Stimulated activated effector memory CD8-positive, alpha-beta T cell treated with anti-CD3 and anti-CD28 coated beads, Interleukin-12 subunit alpha, Interleukin-12 subunit beta, amount 100 ng/mL, for 72 hours (primary cell): ENCODE measurements at regions not wholly inside any gene's neighbourhood (a gene's known extent, or its start where the extent isn't known, plus 50 kb on each side); places are given as distances from the start of the nearest gene placed in this dataset.

ENCODE experiments used
- ATAC-seq: fragments of 150-1000 bp; cut with Tn5 transposase; 2 replicates; pipeline ENCODE4 v1.10.0; 2021
- DNase-seq, 2 donors: peaks; one replicate each; pipeline ENCODE4 v3.0.0; 2021 to 2022; ENCODE audit warnings: low spot score in 2 of 2
- H3K27ac Mint-ChIP-seq: one replicate; pipeline ENCODE4 v1.8.0; 2022; ENCODE audit warnings: mild to moderate bottlenecking, mixed read lengths
- H3K36me3 Mint-ChIP-seq: one replicate; pipeline ENCODE4 v1.8.0; 2022; ENCODE audit warnings: mild to moderate bottlenecking, mixed read lengths
- H3K4me1 Mint-ChIP-seq: one replicate; pipeline ENCODE4 v1.8.0; 2022; ENCODE audit warnings: mixed read lengths
- H3K4me3 Mint-ChIP-seq: one replicate; pipeline ENCODE4 v1.8.0; 2022; ENCODE audit warnings: mild to moderate bottlenecking, mixed read lengths
- H3K9me3 Mint-ChIP-seq: one replicate; pipeline ENCODE4 v1.8.0; 2022; ENCODE audit warnings: mixed read lengths

DNA sequence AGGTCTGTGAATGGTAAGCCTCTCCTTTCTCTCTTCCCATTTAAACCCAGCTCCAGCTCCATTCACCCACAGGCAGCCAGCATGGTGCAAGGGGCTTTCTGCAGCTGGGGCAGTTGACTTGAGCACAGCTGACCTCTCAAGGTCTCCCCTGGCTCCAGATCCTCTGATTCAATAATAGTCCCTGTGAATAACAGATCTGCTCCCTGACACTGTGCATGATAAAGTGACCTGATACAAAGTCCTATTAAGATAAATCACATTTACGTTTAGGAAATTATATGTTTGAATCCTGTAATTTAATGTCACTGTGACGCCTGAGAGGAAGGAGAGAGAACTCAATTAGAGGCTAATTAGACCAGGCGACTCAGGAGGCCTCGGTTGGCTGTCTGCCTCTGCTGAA lies 540.4 kb upstream of the CDH11 start:
- H3K36me3 Mint-ChIP-seq: no peaks in the 10 kb centered on the region
- no peak overlapping the region for H3K4me3 Mint-ChIP-seq
- DNase-seq: no peak
- no peak overlapping the region for H3K27ac Mint-ChIP-seq
- ATAC-seq: no peak
- no peaks in the 10 kb centered on the region for H3K4me1 Mint-ChIP-seq
- H3K9me3 Mint-ChIP-seq: peaks cover 18% of the 10 kb centered on the region

DNA sequence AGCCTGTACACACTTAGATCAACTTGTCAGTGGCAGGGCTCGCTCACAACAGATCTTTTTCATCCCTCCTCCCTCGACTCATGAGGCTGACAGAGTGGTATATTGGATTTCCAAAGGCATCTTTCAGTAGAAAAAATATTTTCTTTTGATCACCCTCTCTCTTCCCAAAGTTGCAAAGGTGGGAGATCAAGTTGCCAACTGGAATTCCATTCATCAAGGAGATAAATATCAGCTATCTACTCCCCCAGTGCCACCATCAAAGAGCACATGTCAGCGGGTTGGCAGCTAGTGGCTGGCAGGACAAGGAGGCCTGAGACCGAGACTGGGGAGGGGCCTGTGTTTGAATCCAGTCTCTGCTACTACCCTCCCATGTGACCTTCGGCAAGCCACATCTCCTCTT lies 539.7 kb upstream of the CDH11 start:
- H3K4me3 Mint-ChIP-seq: no peak overlapping the region
- H3K4me1 Mint-ChIP-seq: no peaks in the 10 kb centered on the region
- peaks cover 18% of the 10 kb centered on the region for H3K9me3 Mint-ChIP-seq
- DNase-seq (no peak), ATAC-seq (no peak)
- no peak overlapping the region for H3K27ac Mint-ChIP-seq
- no peaks in the 10 kb centered on the region for H3K36me3 Mint-ChIP-seq

DNA sequence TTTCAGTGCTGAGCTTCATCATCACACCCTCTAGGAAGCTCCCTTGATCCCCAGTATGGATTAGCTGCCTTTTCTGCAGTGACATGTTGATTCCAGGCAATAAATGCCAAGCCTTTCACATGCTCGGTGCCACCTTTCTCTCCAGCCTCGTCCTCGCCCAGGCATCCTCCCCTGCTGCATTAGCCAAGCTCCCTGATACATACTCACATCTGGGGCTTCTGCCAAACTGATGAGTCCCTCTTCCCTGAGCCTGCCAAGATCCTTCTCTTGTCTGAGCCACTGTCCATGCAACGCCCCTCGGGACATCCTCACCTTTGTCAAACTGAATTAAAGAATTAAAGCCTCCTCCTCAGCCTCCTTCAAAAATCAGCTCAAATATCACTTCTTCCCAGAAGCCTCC lies 538.5 kb upstream of the CDH11 start:
- no peak overlapping the region for H3K27ac Mint-ChIP-seq
- ATAC-seq (no peak), DNase-seq (no peak)
- H3K4me1 Mint-ChIP-seq: no peaks in the 10 kb centered on the region
- H3K36me3 Mint-ChIP-seq: no peaks in the 10 kb centered on the region
- peaks cover 13% of the 10 kb centered on the region for H3K9me3 Mint-ChIP-seq
- no peak overlapping the region for H3K4me3 Mint-ChIP-seq

DNA sequence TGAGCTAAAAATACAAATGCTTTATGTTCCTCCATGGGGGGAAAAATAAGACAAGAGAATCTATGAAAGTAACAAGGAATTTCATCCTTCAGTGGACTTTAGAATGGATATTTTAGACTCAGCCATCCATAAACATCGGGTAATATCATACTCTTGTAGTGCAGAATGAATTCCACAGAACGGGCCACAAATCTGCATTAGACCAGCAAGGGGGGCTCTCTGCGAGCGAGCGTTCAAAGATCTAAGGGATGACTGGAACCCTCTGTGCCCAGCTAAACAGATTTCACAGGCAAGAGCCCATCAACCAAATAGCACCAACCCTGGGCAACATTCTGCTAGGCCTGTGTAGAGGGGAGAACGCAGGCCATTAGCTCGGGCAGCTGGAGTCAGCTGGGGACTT lies 537.9 kb upstream of the CDH11 start:
- ATAC-seq (no peak), DNase-seq (no peak)
- H3K27ac Mint-ChIP-seq: no peak overlapping the region
- no peaks in the 10 kb centered on the region for H3K36me3 Mint-ChIP-seq
- no peaks in the 10 kb centered on the region for H3K4me1 Mint-ChIP-seq
- H3K9me3 Mint-ChIP-seq: peaks cover 17% of the 10 kb centered on the region
- no peak overlapping the region for H3K4me3 Mint-ChIP-seq

DNA sequence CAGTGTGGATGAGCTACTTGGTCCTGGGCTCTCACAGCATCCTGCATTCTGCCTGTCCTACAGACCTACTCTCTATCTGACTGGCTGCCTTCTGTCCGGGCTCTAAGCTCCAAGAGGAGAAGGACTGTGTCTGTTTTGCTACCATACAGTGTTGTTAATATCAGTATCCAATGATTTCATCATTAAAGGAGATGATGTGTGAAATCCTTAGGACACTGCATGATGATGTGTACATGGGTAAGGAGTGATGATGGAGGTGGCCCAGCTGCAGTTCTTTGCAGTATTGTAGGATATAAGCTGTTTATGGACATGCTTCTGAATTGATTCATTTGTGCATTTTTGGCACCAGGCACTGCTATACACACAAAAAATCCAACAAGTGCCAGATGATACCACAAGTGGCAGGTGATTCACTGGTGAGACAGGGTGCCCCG lies 536.9 kb upstream of the CDH11 start:
- no peaks in the 10 kb centered on the region for H3K4me1 Mint-ChIP-seq
- peaks cover 14% of the 10 kb centered on the region for H3K9me3 Mint-ChIP-seq
- H3K4me3 Mint-ChIP-seq: no peak overlapping the region
- DNase-seq (no peak), ATAC-seq (no peak)
- no peaks in the 10 kb centered on the region for H3K36me3 Mint-ChIP-seq
- no peak overlapping the region for H3K27ac Mint-ChIP-seq

DNA sequence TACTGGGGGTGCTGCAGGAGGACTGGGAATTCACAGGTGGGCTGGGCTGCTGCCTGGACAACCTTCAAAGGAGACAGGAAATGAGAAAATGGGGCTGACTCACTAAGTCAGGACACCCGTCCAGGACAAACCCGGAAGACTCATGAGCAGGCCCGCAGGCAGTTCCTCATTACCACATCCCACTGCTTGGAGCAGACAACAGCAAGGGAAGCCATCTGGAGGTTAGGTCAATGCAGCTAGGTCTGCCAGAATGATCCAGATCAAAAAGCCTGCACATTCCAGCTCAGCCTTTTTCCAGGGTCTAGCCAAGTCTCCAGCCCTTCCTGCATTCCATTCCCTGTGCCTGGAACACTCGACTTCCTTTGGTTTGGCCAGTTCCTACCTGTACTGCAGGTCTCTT lies 536.5 kb upstream of the CDH11 start:
- no peak for ATAC-seq
- Mint-ChIP-seq H3K4me1 (no peaks in the 10 kb centered on the region), H3K27ac (no peak overlapping the region), H3K9me3 (peaks cover 10% of the 10 kb centered on the region), H3K4me3 (no peak overlapping the region), H3K36me3 (no peaks in the 10 kb centered on the region)
- no peak for DNase-seq

DNA sequence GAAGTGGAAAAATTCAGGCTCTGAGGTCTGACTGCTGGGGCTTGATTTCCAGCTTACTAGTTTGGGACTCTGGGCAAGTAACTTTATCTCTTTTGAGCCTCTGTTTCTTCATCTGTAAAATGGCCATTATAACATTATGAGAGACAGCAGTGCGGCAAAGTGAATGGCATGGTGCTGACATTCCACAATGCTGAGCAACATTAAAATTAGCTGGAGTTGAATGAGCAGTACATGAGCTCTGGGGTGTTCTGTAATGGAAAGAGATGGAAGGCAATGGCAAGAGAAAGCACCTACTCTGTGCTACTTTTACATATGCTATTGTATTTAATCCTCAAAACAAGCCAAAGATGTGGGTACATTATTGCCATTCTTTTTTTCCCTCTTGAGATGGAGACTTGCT lies 535.7 kb upstream of the CDH11 start:
- no peak overlapping the region for H3K27ac Mint-ChIP-seq
- no peaks in the 10 kb centered on the region for H3K4me1 Mint-ChIP-seq
- DNase-seq (no peak), ATAC-seq (no peak)
- no peak overlapping the region for H3K4me3 Mint-ChIP-seq
- H3K9me3 Mint-ChIP-seq: peaks cover 10% of the 10 kb centered on the region
- H3K36me3 Mint-ChIP-seq: no peaks in the 10 kb centered on the region

DNA sequence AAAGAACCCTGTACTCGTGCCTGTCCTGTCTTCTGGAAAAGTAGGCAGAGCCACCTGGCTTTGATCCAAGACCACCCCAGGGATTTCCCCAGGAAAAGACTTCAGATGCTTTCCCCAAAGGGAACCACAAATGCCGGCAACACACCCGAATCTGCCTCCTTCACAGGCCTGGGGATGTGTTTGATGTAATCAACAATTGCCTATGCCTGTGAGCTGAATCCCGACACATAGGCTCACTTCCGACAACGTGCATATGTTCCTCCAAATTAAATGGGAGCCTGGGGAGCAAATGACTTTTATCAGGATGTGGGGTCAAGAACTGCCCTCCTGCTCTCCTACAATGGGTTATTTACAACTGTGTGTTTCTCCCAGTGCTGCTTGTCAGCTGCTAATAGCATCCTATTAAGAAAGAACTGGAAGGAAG lies 535.2 kb upstream of the CDH11 start:
- Mint-ChIP-seq H3K4me1 (no peaks in the 10 kb centered on the region), H3K36me3 (no peaks in the 10 kb centered on the region), H3K9me3 (peaks cover 6% of the 10 kb centered on the region), H3K27ac (no peak overlapping the region), H3K4me3 (no peak overlapping the region)
- ATAC-seq (no peak), DNase-seq (no peak)

DNA sequence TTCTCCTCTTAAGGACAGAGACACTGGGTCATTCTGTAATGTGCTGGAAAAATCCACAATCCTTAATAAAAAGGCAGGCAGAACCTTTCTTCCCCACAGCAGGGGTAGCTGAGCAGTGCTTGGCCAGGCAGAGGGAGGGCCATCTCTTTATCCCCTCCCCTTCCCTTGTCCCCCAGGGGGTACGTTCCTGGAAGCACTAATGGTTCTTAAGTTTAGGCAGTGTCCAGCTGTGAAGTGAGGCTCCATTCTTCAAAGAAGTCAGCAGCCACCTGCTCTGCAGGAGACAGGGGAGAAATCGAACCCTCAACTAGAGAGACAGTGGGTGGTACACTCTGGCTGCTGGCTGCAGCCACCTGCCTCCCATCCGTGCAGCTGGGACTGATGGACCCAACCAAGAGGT lies 533.9 kb upstream of the CDH11 start:
- no peak overlapping the region for H3K27ac Mint-ChIP-seq
- no peak for DNase-seq
- no peak for ATAC-seq

DNA sequence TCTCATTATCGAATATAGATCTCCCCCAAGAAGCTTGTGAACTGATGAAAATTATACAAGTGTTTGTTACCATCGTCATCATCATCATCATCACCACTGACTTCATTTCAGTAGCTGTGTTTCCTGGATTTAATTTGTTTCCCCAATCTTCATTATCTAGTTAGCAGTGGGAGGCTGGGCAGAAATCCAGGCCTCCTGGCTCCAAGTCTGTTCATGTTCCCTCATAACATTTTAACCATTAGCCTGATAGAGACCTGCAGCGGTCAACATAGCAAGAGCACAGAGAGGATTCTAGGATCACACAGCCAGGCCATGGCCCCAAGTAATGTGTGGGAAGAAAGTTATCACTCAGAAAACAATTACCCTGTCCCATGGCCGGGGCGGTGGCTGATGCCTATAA lies 526.2 kb upstream of the CDH11 start:
- DNase-seq: no peak
- no peak for ATAC-seq
- Mint-ChIP-seq H3K9me3 (peaks cover 10% of the 10 kb centered on the region), H3K36me3 (no peaks in the 10 kb centered on the region), H3K4me1 (no peaks in the 10 kb centered on the region), H3K27ac (no peak overlapping the region), H3K4me3 (no peak overlapping the region)

More for the DNA sequence above, 533.9 kb upstream of the CDH11 start:
- H3K9me3 Mint-ChIP-seq: peaks cover 6% of the 10 kb centered on the region
- no peaks in the 10 kb centered on the region for H3K36me3 Mint-ChIP-seq
- H3K4me3 Mint-ChIP-seq: no peak overlapping the region
- no peaks in the 10 kb centered on the region for H3K4me1 Mint-ChIP-seq

DNA sequence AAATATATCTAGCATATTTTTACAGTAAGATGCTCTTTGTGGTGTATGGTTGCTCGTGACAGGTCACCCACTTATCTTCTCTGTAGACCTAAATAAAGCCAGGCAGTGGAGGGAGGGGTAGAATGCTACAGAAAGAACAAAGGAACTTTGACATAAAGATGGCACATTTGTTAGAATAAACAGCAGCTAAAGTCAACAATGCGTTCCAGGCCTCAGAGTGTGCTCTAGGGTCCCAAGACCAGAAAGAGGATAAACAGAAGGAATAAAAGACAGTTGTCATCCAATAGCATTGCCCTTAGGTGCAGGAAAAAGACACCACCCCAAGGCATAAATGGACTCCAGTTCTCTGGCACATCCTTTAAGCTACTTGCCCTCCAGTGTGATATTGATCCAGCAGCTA lies 523.0 kb upstream of the CDH11 start:
- H3K27ac Mint-ChIP-seq: no peak overlapping the region
- DNase-seq: no peak
- peaks cover 11% of the 10 kb centered on the region for H3K9me3 Mint-ChIP-seq
- no peaks in the 10 kb centered on the region for H3K36me3 Mint-ChIP-seq
- H3K4me1 Mint-ChIP-seq: no peaks in the 10 kb centered on the region
- no peak overlapping the region for H3K4me3 Mint-ChIP-seq
- no peak for ATAC-seq

DNA sequence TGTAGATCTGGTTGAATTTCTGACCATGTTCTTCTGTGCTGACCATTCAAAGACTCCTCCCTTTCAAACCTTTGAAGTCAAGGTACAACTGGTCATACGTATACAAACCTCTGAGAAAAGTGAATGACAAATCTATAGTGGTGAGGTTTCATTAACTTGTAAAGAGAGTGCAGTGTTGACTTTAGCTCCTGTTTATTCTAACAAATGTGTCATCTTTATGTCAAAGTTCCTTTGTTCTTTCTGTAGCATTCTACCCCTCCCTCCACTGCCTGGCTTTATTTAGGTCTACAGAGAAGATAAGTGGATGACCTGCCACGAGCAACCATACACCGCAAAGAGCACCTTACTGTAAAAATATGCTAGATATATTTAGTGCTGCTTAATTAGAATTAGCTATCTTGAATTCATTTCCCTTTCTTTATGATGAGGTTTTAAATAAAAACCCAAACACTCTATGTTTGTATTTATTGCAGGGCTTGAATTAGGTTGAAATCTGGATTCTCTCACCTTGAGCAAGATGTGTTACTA lies 520.0 kb upstream of the CDH11 start:
- H3K9me3 Mint-ChIP-seq: peaks cover 10% of the 10 kb centered on the region
- no peak overlapping the region for H3K27ac Mint-ChIP-seq
- no peak overlapping the region for H3K4me3 Mint-ChIP-seq
- H3K4me1 Mint-ChIP-seq: no peaks in the 10 kb centered on the region
- DNase-seq (no peak), ATAC-seq (no peak)
- H3K36me3 Mint-ChIP-seq: no peaks in the 10 kb centered on the region

DNA sequence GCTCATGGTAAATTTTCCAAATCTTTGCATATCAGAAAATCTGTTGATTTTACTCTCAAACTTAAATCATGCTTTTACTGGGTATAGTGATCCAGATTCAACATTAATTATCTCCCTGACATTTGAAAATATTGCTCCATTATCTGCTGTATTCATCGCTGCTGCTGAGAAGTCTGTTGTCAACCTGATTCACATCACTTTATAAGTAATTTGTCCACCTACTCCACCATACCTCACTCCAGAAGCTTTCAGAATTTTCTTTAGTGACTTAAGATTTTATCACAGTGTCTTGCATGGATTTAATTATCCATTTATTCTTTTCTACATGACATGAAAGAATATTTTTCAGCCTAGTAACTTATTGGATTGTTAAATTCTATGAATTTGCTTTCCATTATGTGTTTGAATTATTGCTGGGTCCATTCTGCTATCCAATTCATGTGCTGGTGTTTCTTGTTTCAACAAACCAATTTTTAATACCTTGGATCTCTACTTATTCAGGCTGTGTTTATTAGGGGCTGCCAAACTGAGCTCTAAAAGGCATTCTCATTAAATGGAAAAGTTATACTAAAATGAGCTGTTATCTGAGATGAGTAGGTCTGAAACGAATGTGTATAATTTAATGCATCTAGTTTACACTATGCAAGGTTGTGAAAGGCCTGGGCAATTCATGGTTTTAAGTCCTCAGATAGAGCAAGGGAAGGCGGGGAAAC lies 519.3 kb upstream of the CDH11 start:
- Mint-ChIP-seq H3K4me3 (no peak overlapping the region), H3K4me1 (no peaks in the 10 kb centered on the region), H3K9me3 (peaks cover 13% of the 10 kb centered on the region), H3K27ac (no peak overlapping the region), H3K36me3 (no peaks in the 10 kb centered on the region)
- DNase-seq (no peak), ATAC-seq (no peak)

DNA sequence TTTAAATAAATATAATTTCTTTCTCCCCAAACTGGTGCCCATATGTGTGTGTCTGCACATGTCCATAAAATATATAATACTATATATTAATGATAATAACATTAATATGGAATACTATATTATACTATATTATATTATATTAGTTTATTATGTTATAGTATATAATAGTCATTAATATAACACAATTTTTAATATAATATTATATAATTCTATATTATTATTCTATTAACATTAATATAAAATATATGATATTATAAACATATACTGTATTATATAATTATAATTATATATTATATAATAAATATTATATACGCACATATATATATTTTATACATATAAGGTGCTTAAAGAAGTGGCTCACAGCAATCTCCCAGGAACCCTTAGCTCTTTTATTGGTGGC lies 513.0 kb upstream of the CDH11 start:
- no peaks in the 10 kb centered on the region for H3K4me1 Mint-ChIP-seq
- H3K4me3 Mint-ChIP-seq: no peak overlapping the region
- H3K27ac Mint-ChIP-seq: no peak overlapping the region
- H3K9me3 Mint-ChIP-seq: peaks cover 16% of the 10 kb centered on the region
- DNase-seq (no peak), ATAC-seq (no peak)
- no peaks in the 10 kb centered on the region for H3K36me3 Mint-ChIP-seq

DNA sequence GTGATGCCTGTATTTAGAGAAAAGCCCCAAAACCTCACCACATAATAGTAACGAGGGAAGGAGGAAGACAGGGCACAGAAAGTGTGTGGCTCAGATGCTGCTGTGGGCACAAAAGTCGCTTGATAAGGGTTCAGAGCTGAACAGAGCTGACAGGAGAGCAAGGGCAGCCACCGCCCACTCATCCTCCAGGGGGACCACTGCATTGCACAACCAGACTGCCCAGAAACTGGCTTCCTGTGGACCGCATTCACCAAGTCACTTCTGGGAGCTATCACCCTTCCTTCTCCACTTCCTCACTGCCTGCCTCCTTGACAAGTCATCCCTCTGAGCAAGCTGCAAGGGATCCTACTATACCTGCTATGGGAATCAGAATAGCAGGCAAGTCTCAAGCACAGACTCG lies 512.4 kb upstream of the CDH11 start:
- Mint-ChIP-seq H3K4me1 (no peaks in the 10 kb centered on the region), H3K36me3 (no peaks in the 10 kb centered on the region), H3K4me3 (no peak overlapping the region), H3K9me3 (peaks cover 16% of the 10 kb centered on the region), H3K27ac (no peak overlapping the region)
- no peak for ATAC-seq
- DNase-seq: no peak

DNA sequence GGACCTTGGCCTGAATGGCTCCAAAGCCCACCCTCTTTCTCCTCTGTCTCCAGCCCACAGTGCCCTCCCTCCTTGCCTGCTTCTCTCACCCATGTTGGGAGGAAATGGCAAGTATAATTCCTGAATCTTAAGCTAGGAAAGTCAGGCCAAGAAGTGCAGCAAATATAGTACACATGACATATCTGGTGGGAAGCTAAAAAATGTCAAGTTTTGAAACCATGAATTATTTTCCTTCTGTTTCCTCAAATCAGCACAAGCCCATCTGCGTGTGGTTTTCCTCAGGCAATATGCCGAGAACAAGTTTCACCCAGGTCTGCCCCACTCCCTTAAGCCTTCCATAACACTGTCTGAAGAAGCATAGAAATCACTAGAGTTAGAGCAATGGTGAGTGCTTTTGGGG lies 502.8 kb upstream of the CDH11 start:
- Mint-ChIP-seq H3K36me3 (no peaks in the 10 kb centered on the region), H3K27ac (no peak overlapping the region), H3K4me3 (no peak overlapping the region), H3K4me1 (no peaks in the 10 kb centered on the region), H3K9me3 (peaks cover 21% of the 10 kb centered on the region)
- ATAC-seq (no peak), DNase-seq (no peak)

DNA sequence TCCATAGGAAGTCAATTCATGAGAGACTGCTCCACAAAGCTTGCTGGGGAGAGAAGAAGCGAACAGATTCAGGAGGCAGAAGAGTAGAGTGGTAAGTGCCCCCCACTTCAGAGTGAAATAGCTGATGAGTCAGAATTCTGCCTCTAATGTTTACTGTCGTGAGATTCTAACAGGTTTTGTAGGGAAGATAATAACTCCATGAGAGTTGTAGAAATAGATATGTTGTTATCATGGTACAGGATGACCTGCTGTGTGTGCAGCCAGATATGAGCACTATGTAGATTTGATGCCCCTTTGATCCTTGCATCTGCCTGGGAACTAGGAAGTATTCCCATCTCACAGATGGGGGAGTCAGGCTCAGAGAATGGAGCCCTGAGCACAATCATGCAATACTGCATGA lies 502.4 kb upstream of the CDH11 start:
- no peak for DNase-seq
- Mint-ChIP-seq H3K36me3 (no peaks in the 10 kb centered on the region), H3K27ac (no peak overlapping the region), H3K4me1 (no peaks in the 10 kb centered on the region), H3K4me3 (no peak overlapping the region), H3K9me3 (peaks cover 18% of the 10 kb centered on the region)
- ATAC-seq: no peak
